Hippocampal formation (tissue), 2 donors: ENCODE measurements at regions not wholly inside any gene's neighbourhood (a gene's known extent, or its start where the extent isn't known, plus 50 kb on each side); places are given as distances from the start of the nearest gene placed in this dataset.
"Not testable (repeated sequence)": the region's sequence is repeated elsewhere in the genome, so short reads cannot be mapped to it uniquely, and the experiment has no call there.

ENCODE experiments used
- DNase-seq, 2 donors: peaks; one replicate each; lab custom pipeline; 2025; lab: John Stamatoyannopoulos, UW

DNA sequence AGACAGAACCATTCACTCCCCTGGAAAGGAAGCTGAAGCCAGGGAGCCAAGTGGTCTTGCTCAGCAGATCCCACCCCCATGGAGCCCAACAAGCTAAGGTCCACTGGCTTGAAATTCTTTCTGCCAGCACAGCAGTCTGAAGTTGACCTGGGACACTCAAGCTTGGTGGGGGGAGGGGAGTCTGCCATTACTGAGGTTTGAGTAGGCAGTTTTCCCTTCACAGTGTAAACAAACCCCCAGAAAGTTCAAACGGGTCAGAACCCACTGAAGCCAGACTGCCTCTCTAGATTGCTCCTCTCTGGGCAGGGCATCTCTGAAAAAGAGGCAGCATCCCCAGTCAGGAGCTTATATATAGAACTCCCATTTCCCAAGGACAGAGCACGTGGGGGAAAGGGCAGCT, 72.8 kb upstream of the NECTIN3 start:
- DNase-seq = not testable (repeated sequence)

DNA sequence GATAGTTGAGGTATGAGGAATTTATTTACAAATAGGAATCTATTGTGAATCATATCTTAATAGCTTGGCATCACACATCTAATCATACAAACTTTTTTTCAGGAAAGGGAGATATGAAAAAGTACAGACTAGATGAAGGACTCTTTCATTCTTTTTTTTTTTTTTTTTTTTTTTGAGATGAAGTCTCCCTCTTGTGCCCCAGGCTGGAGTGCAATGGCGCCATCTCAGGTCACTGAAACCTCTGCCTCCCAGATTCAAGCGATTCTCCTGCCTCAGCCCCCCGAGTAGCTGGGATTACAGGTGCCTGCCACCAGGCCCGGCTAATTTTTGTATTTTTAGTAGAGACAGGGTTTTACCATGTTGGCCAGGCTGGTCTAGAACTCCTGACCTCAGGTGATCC, 65.1 kb upstream of the NECTIN3 start:
- not testable (repeated sequence) for DNase-seq

DNA sequence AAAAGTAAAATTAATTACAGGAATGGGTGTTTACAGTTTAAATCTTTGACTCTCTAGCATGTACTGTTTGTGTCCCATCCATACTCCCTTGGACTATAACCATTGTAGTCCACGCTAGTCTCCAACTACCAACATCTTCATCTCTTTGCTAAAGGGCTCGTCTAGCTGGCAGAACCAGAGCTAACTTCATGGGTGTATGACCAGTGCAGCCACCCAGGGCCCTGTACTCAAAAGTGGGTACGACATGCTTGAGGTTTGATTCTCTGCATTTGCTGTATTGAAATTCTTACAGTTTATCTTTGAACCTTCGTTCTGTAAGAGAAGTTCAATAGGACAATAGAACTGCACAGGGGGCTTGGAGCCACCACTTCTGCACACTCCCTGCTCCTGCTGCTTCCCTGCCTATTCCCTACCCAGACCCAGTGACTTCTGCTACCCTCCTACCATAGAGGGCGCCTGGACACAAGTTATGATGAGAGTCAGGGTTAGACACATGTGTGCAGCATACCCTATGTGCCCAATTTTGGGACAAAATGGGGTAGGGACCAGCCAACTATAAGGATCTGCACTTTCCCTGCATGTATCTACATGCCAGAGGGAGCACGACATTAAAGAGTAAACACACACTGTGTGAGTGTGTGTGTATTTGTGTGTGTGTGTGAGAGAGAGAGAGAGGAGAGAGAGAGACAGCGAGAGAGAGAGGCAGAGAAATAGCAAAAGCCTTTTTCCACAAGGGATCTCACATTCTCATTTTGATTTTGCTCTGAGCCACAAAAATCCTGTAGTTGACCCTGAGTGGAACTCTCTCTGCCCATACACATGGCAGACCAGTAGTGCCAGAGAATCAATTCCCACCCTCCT, 59.0 kb upstream of the NECTIN3 start:
- no peak for DNase-seq
